ENCODE measurements at regions not wholly inside any gene's neighbourhood (a gene's known extent, or its start where the extent isn't known, plus 50 kb on each side); places are given as distances from the start of the nearest gene placed in this dataset.

DNA sequence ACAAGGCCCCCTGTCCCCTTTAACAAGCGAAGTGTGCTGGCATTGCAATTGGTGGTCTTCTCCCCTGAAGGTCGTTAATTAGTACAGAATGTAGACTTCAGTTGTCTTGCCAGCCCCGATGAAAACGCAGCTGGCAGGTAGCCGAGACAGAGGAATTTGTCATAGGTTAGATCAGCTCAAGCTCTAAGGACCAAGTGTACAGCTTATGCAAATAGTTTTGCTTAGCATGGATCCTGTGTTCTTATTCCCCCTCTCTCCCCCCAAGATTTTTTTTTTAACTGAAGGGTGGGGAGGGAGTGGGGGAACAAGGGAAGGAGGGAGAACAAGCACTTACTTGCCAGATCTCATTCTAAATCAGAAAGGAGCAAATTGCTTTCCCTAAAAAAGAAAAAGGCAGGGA is 58.6 kb upstream of the PARP11 start:
- no peak overlapping the region for H3K9ac ChIP-seq (ENCODE audit: low read length in 2 of 2)
- peaks cover 8 to 9% of the 10 kb centered on the region in 2 donors for H3K27me3 ChIP-seq (ENCODE audit: control insufficient read depth in 1 of 2, insufficient read depth in 2 of 2, low read length in 2 of 2)

DNA sequence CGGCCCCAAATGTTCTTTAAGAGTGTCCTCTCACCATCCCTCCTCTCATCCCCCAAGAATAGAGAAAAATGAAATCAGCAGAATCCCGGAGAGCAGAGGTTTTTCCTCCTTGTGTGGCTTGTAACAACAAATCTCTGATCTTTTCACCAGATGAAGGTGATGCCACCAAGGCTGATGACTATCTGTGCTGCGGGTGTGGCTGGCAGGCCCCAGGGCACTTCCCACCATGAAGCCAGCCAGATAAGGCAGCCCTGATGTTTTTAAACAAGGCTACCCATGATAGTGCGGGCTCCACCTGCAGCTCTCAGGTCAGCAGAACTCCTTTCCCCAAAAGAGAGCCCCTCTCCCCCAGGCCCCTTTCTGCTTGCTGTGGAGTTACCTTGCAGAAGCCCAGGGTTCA is 58.0 kb upstream of the PARP11 start:
- no peaks in the 10 kb centered on the region for H3K36me3 ChIP-seq (ENCODE audit: control insufficient read depth in 2 of 2, insufficient read depth in 2 of 2, low read length in 2 of 2)
- no peaks in the 10 kb centered on the region for H3K9me3 ChIP-seq (ENCODE audit: control insufficient read depth in 2 of 2, low read length in 2 of 2)
- H3K27ac ChIP-seq (ENCODE audit: low read length): no peak overlapping the region
- no peak overlapping the region for H3K4me3 ChIP-seq (ENCODE audit: low read length in 2 of 2)
- H3K27me3 ChIP-seq (ENCODE audit: control insufficient read depth in 1 of 2, insufficient read depth in 2 of 2, low read length in 2 of 2): peaks cover 8 to 9% of the 10 kb centered on the region in 2 donors
- no peaks in the 10 kb centered on the region for H3K4me1 ChIP-seq (ENCODE audit: control insufficient read depth, insufficient read depth, low read length)
- H3K9ac ChIP-seq (ENCODE audit: low read length in 2 of 2): no peak overlapping the region

More for the DNA sequence above, 58.6 kb upstream of the PARP11 start:
- H3K9me3 ChIP-seq (ENCODE audit: control insufficient read depth in 2 of 2, low read length in 2 of 2): no peaks in the 10 kb centered on the region
- H3K36me3 ChIP-seq (ENCODE audit: control insufficient read depth in 2 of 2, insufficient read depth in 2 of 2, low read length in 2 of 2): no peaks in the 10 kb centered on the region
- H3K27ac ChIP-seq (ENCODE audit: low read length): no peak overlapping the region
- no peaks in the 10 kb centered on the region for H3K4me1 ChIP-seq (ENCODE audit: control insufficient read depth, insufficient read depth, low read length)
- H3K4me3 ChIP-seq (ENCODE audit: low read length in 2 of 2): no peak overlapping the region

DNA sequence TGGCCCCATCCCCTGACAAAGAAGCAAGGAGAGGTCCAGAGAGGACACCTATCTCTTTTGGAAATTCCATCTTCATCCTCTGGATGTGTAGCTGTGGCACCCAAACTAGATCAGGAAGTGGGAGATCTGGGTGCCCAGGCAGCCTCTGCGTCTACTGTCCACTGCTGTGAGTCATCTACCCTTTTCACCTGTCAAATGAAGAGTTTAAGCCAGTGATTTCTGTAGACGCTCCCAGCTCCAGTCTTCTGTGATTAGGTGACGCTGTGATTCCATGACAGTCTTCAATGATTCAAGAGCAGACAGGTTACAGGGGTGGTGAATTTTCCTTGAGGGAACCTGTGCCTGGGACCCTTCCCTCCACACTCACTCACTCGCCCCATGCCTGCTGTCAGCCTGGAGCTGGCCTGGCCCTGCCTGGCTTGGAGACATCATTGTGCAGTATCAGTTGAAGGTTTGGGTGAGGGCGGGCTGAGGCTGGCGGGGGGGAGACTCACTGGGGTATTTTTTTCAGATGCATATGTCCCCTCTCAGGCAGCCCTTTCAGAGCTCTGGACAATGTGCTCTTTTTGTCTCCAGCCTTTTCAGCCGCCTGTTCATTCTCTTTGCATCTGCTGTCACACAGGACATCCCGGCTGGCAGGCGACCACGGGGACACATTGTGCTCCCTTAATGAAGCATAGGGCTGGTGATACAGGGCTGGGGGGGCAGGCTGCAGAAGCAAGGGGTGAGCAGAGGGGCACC is 56.8 kb upstream of the PARP11 start:
- no peak overlapping the region for H3K27ac ChIP-seq (ENCODE audit: low read length)
- peaks cover 9 to 16% of the 10 kb centered on the region in 2 donors for H3K27me3 ChIP-seq (ENCODE audit: control insufficient read depth in 1 of 2, insufficient read depth in 2 of 2, low read length in 2 of 2)

DNA sequence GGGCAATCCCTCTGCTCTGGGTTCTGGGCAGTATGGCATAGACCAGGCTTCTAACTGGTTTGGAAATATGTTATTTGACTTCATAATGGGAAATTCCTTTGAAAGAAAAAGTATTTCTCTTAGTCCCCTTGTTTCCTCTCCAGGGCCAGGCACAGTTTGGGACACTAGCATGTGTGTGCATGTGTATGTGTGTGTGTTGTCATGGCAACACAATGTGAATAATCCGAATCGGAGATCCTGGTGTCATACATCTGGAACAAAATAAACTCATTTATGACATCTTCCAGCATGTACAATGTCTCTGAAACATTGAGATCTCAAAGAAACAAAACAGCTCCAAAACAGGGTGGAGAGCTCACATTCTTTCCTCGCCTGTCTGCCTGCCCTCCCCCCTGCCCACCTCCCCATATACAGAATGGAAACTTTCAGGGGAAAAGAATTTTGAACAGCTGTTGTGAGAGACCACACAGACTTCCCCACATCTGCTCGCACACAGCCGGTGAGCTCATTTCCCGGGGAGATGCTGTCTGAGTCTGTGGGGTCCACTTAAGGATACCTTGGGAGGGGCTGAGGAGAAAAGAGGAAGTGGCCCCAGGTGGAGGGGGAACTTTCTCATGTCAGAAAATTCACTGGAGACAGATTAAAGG is 55.5 kb upstream of the PARP11 start:
- Histone ChIP-seq H3K27me3 (ENCODE audit: control insufficient read depth in 1 of 2, insufficient read depth in 2 of 2, low read length in 2 of 2) (peaks cover 9 to 16% of the 10 kb centered on the region in 2 donors), H3K27ac (ENCODE audit: low read length) (no peak overlapping the region), H3K36me3 (ENCODE audit: control insufficient read depth in 2 of 2, insufficient read depth in 2 of 2, low read length in 2 of 2) (no peaks in the 10 kb centered on the region), H3K9ac (ENCODE audit: low read length in 2 of 2) (no peak overlapping the region), H3K9me3 (ENCODE audit: control insufficient read depth in 2 of 2, low read length in 2 of 2) (no peaks in the 10 kb centered on the region), H3K4me1 (ENCODE audit: control insufficient read depth, insufficient read depth, low read length) (no peaks in the 10 kb centered on the region), H3K4me3 (ENCODE audit: low read length in 2 of 2) (no peak overlapping the region)

More for the DNA sequence above, 56.8 kb upstream of the PARP11 start:
- Histone ChIP-seq H3K36me3 (ENCODE audit: control insufficient read depth in 2 of 2, insufficient read depth in 2 of 2, low read length in 2 of 2) (no peaks in the 10 kb centered on the region), H3K4me3 (ENCODE audit: low read length in 2 of 2) (no peak overlapping the region), H3K4me1 (ENCODE audit: control insufficient read depth, insufficient read depth, low read length) (no peaks in the 10 kb centered on the region), H3K9me3 (ENCODE audit: control insufficient read depth in 2 of 2, low read length in 2 of 2) (no peaks in the 10 kb centered on the region), H3K9ac (ENCODE audit: low read length in 2 of 2) (no peak overlapping the region)

DNA sequence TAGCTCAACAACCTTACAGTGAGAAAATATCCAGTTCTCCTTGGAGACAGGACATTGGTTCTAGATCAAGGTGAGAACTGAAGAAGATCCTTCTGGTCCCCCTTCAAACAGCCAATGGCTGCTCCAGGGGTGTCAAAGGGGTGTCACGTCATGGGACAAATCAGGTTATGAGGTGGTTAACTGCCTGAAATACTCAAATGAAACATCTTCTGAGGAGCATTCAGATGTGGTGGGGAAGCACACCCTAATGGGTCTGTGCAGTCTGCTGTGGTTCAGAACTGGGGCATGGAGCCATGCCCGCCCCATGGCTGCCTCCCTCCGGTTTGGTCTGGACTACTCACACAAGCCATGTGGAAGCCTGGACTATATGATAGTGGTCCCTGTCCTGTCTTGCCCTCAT is 52.4 kb upstream of the PARP11 start:
- H3K9me3 ChIP-seq (ENCODE audit: control insufficient read depth in 2 of 2, low read length in 2 of 2): no peaks in the 10 kb centered on the region
- H3K4me1 ChIP-seq (ENCODE audit: control insufficient read depth, insufficient read depth, low read length): no peaks in the 10 kb centered on the region
- peaks cover 9 to 24% of the 10 kb centered on the region in 2 donors for H3K27me3 ChIP-seq (ENCODE audit: control insufficient read depth in 1 of 2, insufficient read depth in 2 of 2, low read length in 2 of 2)
- H3K4me3 ChIP-seq (ENCODE audit: low read length in 2 of 2): no peak overlapping the region
- no peak overlapping the region for H3K27ac ChIP-seq (ENCODE audit: low read length)
- no peak overlapping the region for H3K9ac ChIP-seq (ENCODE audit: low read length in 2 of 2)
- no peaks in the 10 kb centered on the region for H3K36me3 ChIP-seq (ENCODE audit: control insufficient read depth in 2 of 2, insufficient read depth in 2 of 2, low read length in 2 of 2)

DNA sequence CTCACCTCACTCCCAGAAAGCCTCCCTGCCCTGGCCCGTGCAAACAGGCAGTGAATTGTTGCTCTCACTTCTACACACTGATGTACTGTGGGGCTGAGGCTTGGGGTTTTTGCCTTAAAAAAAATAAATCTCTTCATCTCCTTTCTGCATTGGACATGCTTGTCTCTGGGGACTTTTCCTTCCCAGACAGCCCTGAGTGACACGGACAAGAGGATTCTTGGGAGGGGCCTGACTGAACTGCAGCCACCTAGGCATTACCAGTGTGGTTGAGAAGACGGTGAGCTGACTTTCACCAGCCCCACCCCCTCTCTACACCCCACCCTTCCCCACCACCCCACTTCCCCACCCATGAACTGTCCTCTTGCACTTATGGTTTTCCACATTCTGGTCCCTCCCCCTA is 51.6 kb upstream of the PARP11 start:
- peaks cover 9 to 22% of the 10 kb centered on the region in 2 donors for H3K27me3 ChIP-seq (ENCODE audit: control insufficient read depth in 1 of 2, insufficient read depth in 2 of 2, low read length in 2 of 2)
- no peak overlapping the region for H3K4me3 ChIP-seq (ENCODE audit: low read length in 2 of 2)
- no peak overlapping the region for H3K9ac ChIP-seq (ENCODE audit: low read length in 2 of 2)
- H3K27ac ChIP-seq (ENCODE audit: low read length): no peak overlapping the region
- H3K9me3 ChIP-seq (ENCODE audit: control insufficient read depth in 2 of 2, low read length in 2 of 2): no peaks in the 10 kb centered on the region
- H3K4me1 ChIP-seq (ENCODE audit: control insufficient read depth, insufficient read depth, low read length): no peaks in the 10 kb centered on the region
- no peaks in the 10 kb centered on the region for H3K36me3 ChIP-seq (ENCODE audit: control insufficient read depth in 2 of 2, insufficient read depth in 2 of 2, low read length in 2 of 2)

DNA sequence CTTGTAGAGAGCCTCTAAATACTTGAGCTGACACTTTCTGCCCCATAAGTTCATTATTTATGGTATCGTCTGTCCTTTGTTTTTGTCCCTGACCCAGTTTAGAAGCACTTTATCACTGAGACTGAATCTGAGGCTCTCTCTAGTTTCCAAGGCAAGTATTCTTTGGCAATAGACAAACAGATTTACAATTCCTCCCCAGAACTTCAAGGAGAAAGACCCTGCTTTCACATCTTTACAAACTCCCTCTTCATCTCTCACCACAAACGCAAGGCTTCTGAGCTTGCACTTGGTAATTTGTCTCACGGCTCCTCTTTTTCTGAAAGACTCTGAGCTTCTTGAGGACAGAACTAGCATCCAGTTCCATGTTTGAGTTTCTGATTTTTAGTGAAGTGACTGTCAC is 49.8 kb upstream of the PARP11 start:
- H3K9ac ChIP-seq (ENCODE audit: low read length in 2 of 2): no peak overlapping the region
- H3K9me3 ChIP-seq (ENCODE audit: control insufficient read depth in 2 of 2, low read length in 2 of 2): no peaks in the 10 kb centered on the region
- H3K4me1 ChIP-seq (ENCODE audit: control insufficient read depth, insufficient read depth, low read length): no peaks in the 10 kb centered on the region
- H3K36me3 ChIP-seq (ENCODE audit: control insufficient read depth in 2 of 2, insufficient read depth in 2 of 2, low read length in 2 of 2): no peaks in the 10 kb centered on the region
- no peak overlapping the region for H3K4me3 ChIP-seq (ENCODE audit: low read length in 2 of 2)
- peaks cover 5 to 23% of the 10 kb centered on the region in 2 donors for H3K27me3 ChIP-seq (ENCODE audit: control insufficient read depth in 1 of 2, insufficient read depth in 2 of 2, low read length in 2 of 2)
- H3K27ac ChIP-seq (ENCODE audit: low read length): no peak overlapping the region

Measured in stomach smooth muscle (tissue), 2 donors.